NCI-H524 treated with DMSO at 0.1 percent for 48 hours (cell line): ENCODE measurements at regions not wholly inside any gene's neighbourhood (a gene's known extent, or its start where the extent isn't known, plus 50 kb on each side); places are given as distances from the start of the nearest gene placed in this dataset.

ENCODE experiments used
- DNase-seq: peaks from one replicate; lab custom pipeline; 2025; lab: John Stamatoyannopoulos, UW

- no peak for DNase-seq
Measured at GRCh38 chr14:104514156-104514848, 65.3 kb upstream of the C14orf180 start.

- no peak for DNase-seq
Measured at GRCh38 chr14:104515059-104515810, 64.3 kb upstream of the C14orf180 start.

GRCh38 chr14:104515811-104516780, 63.5 kb upstream of the C14orf180 start:
- no peak for DNase-seq

- DNase-seq = no peak
Measured at GRCh38 chr14:104516906-104517305, 62.7 kb upstream of the C14orf180 start.

- DNase-seq = no peak
Measured at GRCh38 chr14:104517426-104517825, 62.1 kb upstream of the C14orf180 start.

- no peak for DNase-seq
Measured at GRCh38 chr14:104517867-104518266, 61.7 kb upstream of the C14orf180 start.

GRCh38 chr14:104518659-104519350, 60.8 kb upstream of the C14orf180 start:
- no peak for DNase-seq

GRCh38 chr14:104519721-104520120, 59.8 kb upstream of the C14orf180 start:
- DNase-seq = no peak

GRCh38 chr14:104520620-104521410, 58.7 kb upstream of the C14orf180 start:
- no peak for DNase-seq

- DNase-seq = no peak
Measured at GRCh38 chr14:104521816-104522745, 57.5 kb upstream of the C14orf180 start.

- no peak for DNase-seq
Measured at GRCh38 chr14:104522926-104523545, 56.5 kb upstream of the C14orf180 start.

- DNase-seq = no peak
Measured at GRCh38 chr14:104523546-104523935, 56.0 kb upstream of the C14orf180 start.

- DNase-seq = no peak
Measured at GRCh38 chr14:104524726-104525125, 54.8 kb upstream of the C14orf180 start.

- no peak for DNase-seq
Measured at GRCh38 chr14:104526723-104527645, 52.6 kb upstream of the C14orf180 start.

GRCh38 chr14:104527857-104528459, 51.6 kb upstream of the C14orf180 start:
- no peak for DNase-seq

GRCh38 chr14:104528496-104528895, 51.1 kb upstream of the C14orf180 start:
- DNase-seq = no peak
